Hematopoietic multipotent progenitor cell treated with erythropoietin and hydrocortisone succinate and interleukin-3 and kit ligand, for 15 days (in vitro differentiated cells): ENCODE measurements at regions not wholly inside any gene's neighbourhood (a gene's known extent, or its start where the extent isn't known, plus 50 kb on each side); places are given as distances from the start of the nearest gene placed in this dataset.
"Not testable (repeated sequence)": the region's sequence is repeated elsewhere in the genome, so short reads cannot be mapped to it uniquely, and the experiment has no call there.

ENCODE experiments used
- DNase-seq: peaks from one replicate; pipeline ENCODE4 v3.0.0-alpha.2; 2015; ENCODE audit warnings: low spot score

DNA sequence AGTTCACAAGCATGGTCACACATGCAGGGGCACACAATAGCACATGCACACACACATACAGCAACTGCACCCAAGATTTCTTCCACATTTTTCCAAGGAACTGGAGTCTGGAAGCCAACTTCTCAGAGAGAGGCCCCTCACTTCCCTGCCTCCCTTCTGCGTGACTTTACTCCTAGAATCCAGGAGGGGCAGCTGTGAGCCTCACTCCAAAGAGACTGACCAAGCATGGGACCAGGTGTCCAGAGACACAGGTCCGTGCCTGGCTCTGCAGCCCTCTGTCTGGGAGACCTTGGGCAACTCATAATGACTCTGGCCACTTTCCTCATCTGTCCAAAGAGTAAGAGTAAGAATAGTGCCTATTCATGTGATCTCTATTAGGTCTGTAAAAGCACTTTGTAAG lies 104.7 kb upstream of the TMEM132E start:
- DNase-seq, result no peak

DNA sequence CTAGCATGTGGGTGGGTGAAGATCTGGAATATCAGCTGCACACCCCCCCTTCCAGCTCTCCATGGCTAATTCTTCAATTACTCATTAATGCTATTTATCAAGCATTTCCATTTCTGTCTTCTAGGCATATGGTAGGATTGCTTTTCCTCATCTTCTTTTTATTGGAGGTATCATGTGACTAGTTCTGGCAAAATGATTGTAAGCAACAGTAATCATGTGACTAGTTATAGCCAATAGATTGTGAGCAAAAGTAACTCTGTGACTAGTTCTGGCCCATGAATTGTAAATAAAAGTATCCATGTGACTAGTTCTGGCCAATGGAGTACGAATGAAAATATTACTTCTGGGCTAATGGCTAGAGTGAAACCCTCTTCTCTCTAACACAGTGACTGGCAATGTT lies 107.0 kb upstream of the TMEM132E start:
- DNase-seq, result no peak

DNA sequence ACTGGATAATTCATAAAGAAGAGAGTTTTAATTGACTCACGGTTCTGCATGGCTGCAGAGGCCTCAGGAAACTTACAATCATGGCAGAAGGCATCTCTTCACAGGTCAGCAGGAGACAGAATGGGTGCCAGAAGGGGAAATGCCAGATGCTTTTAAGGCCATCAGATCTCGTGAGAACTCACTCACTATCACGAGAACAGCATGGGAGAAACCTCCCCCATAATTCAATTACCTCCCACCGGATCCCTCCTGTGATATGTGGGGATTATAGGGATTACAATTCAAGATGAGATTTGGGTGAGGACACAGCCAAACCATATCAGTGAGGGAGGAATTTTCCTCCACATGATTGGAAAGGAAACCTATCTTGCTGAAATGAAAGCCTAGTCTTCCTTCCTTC lies 108.1 kb upstream of the TMEM132E start:
- not testable (repeated sequence) for DNase-seq

DNA sequence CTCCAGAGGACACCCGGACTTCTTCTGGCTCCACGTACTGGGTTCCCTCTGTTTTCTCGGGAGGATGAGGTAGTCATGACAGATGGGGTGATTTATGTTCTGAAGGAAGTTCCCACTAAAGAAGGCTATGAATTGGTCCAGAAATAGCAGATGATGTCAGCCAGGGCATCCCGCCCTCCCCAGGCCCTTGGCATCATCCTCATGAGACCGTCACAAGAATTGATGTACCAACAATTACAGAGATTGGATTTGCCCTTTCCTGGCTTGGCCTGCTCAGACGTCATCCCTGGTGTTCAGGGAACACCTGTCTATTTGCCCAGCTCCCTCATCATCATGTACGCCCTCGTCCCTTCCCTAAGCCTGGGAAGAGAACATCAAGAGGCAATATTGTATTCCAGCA lies 102.8 kb upstream of the CCL1 start:
- no peak for DNase-seq

DNA sequence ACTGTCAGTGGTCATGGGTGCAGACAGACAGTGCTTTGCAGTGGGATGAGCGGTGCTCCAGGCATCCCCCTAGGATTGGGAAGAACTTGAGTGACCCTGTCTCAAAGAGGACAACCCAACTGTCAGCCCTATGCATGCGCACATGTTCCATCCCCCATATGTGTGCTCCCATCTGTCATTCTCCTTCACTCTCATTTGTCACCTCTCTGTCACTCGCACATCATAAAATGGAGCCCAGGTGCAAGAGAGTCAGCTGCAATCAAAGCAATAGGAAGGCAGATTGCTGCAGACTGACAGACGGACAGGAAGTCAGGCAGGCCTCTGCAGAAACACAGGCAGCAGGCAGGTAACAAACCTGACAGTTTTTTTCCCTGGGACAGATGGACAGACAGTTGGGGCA lies 101.8 kb upstream of the CCL1 start:
- DNase-seq, result no peak

DNA sequence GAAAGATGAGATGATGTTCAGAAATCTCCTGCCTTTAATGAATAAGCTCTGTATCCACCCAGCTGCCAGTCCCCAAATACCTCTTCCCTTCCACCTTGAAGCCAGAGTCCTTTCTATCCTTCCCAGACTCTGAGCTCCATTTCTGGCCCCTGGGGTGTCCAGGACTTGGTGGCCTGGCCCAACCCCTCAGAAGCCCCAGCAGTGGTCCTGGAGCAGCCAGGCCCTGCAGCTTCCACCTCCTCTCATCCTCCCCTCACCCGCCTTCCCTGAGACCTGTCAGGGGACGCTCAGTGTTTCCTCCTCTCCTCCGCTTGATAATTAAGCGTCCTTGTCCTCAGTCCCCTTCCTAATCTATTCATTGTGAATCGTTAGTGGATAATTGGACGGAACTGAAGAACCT lies 95.2 kb upstream of the CCL1 start:
- DNase-seq, result no peak

DNA sequence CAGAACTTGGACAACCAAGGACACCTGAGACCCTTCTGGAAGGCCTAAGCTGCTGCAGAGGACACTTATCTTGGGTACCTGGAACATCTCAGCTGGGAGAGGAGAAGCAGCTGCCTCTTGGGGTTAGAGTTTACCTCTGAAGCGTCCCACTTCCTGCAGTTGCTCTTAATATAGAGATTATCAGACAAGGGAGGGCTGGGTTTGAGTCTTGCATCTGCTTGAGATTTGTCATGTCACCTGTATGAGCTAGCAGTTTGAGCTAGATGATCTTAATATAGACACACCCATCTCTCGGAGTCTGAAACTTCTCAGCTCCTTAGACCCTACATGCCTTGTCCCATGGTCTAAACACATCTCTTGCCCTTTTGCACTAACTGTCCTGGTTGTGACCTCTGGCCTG lies 93.1 kb upstream of the CCL1 start:
- no peak for DNase-seq

DNA sequence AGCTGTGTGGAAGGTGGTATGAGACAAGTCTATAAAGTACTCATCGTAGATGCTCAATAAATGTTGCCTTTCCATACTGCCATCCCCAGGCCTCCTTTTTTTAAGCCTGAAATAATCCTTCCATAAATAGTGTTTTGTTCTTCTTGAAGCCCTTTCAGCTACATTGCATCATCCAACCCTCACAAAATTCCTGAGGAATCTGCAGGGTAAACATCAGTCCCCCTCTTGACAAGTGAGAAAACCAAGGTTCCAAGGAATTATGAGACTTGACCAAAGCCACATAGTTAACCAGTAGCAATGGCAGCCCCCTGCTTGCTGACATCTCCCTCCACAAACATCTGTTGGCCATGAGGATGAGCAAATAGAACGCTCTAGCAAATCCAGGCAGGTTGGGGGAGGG lies 89.7 kb upstream of the CCL1 start:
- no peak for DNase-seq

DNA sequence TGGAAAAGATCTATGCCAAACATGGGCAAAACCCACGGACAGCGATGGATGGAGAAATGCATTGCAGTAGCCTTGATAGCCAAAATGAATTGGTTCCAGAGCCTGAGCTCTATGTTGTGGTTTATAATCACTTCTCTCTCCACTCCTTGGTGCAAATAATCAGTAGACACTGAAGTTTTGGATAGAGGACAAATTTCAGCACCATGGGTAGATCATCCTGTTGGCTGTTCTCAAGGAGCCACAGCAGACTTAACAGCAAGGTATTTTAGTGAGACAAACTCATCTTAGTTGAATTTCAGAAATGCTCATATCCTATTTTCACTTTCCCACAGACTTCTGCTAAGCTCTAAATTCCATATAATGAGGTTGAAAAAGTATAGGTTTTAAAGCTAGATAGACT lies 88.3 kb upstream of the CCL1 start:
- DNase-seq, result no peak

DNA sequence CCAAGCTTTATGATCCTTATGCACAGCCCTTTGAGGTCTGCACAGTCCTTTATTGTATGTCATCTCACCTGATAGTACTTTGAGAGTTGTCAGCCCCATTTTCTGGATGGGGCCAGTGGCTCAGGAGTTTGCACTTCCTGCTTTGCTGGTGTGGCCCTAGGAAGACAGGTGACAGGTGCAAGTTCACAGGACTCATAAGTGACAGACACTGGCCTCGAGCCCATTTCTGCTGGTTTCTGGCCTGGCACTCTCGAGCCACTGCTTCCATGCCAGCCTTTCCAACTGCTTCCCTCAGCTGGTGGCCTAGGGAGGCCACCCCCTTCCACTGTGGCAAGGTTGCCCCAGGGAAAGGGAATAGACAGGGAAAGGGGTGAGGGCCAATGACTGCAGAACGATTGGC lies 84.4 kb upstream of the CCL1 start:
- no peak for DNase-seq

DNA sequence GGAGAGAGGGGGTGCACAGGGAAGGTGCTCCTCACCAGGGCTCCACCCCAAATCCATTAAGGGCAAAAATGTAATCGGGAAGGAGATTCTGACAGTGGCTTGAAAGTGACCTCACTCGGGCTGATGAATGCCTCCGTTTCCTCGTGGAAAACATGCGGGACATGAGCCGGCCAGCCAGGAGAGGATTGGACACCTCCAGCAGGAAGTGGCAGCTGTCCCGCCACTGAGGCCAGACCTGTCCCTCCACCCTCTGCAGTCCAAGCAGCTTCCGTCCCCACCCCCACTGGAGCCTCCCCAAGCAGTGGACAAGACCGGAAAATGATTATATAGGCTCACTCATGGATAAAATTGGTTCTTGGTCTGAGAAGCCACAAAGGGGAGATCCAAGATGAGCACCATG lies 82.1 kb upstream of the CCL1 start:
- no peak for DNase-seq

DNA sequence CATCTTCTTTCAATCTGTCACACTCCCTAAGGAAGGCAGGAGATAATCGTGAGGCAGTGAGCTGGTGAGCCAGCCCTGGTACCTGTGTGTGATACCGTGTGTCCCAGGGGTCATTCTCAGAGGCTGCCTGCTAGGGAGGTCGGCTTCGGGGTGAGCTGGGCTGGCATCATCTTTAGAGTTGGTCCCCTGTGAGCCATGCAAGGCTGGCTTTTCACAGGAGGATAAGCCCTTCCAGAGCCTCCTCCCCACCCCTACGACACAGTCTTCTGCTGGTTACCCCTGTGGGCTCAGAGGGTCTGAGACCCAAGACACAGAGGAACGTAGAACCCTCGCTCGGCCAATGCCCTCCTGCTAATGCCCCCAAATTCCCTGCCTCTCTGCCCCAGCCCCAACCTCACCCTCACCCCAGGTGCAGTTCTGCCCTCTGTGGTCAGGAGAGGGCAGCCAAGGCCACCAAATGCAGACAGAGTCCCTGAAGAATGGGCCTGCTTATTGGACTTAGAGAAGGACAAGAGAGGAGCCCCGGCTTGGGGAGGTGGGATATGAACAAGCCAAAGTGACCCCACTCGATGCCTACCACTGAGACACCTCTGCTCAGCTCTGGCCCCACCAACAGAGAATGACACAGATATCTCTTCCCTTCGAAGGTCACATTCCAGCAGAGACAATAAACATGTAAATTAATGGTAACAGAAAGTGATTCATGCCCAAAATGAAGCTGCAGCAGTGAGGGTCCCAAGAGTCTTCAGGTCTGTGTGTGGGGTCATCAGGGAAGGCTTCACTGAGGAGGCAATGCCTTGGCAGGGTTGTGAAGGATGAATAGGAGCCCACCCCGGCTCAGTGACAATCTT lies 80.8 kb upstream of the CCL1 start:
- no peak for DNase-seq

DNA sequence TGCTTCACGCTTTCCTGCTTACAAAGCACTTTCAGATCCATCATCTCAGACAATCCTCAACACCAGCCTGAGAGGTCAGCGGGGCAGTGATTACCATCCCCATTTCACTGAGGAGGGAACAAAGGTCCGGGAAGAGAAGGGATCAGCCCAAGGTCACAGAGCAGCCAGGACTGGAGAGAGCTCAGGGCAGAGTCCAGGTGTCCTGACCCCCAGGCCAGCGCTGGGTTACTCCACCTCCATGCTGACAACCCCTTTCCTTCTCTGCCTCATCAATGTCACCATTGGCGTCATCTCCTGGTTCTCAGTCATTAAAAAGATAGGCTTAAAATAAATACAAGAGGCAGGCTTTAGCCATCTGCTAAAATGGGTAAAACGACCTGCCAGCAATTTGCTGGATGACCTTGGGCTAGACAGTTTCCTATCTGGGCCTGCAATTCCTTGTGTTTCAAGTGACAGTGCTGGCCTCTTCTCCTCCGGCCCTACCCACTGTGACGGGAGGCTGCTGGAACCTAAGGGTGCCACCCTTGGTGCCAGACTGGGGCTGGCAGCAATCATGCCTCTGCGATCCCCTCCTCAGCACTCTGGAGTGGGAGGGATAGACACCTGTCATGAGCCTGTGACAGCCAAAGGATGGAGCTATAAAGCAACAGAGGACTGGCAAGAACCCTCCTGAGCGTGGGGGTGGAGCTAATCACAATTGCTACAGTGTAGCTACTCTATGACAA lies 79.5 kb upstream of the CCL1 start:
- no peak for DNase-seq

DNA sequence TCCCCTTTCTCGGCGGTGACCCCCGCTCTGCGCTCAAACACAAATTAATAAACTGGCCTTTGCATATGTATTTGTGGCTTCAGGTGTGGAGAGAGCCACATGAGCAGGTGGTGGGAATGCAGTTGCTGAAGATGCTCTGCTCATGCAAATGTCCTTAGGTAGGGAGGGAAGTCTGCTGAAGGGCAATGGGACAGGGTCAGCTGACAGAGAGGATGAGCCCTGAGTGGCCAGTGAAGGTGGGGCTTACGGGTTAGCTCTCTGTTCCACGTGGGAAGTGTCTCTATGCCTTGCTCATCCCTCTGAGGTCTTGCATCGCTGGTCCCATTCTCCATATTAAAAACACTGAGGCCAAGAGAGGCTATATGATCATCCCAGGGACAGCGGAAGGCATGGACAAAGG lies 74.2 kb upstream of the CCL1 start:
- DNase-seq, result no peak

DNA sequence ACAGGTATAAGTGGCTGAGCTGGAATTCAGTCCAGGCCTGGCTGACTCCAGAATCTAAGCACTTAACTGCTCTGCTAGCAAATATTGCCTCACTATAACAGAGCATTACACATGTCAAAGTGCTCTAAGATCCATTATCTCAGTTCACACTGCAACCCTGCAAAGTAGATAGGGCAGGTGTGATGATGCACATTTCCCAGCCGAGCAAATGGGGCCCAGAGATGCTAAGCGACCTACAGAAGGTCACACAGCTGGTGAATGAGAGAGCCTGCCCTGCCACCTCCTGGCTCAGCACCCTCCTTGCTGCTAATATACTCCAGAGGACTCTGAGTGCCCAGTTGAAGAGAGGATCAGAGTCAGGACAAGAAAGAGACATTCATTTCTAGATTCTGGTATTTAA lies 73.6 kb upstream of the CCL1 start:
- no peak for DNase-seq

DNA sequence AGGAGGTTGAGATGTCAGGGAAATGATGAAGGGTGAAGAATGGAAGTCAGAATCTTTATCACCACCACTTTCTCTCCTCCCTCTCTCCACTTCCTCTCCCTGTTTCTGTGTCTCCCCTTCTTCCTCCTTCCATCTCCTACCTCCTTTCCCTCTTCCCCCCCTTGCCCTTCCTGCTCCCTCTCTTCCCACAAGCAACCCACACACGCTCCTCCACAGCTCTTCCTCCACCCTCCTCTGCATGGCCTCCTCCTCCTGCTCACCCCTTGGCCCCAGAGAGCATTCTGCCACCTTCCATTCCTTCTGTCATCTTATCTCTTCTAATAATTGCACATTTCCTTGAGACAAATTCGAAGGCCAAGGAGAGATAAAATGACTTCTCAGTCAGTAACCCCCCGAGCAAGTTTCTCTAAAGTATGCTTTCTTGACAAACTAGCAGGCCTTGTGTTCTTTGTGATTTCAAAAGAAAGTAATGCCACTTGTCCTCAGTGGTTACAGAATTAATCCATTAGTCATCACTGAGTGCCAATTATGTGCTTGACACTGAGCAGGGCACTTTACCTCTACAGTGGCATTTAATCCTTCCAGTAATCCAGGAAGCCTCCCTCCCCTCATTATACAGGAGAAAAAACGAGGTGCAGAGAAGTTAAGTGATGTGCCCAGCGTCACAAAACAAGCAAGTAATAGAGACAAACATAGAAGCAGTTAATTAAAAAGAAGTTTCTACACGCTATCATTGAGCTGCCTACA lies 72.3 kb upstream of the CCL1 start:
- DNase-seq, result no peak

DNA sequence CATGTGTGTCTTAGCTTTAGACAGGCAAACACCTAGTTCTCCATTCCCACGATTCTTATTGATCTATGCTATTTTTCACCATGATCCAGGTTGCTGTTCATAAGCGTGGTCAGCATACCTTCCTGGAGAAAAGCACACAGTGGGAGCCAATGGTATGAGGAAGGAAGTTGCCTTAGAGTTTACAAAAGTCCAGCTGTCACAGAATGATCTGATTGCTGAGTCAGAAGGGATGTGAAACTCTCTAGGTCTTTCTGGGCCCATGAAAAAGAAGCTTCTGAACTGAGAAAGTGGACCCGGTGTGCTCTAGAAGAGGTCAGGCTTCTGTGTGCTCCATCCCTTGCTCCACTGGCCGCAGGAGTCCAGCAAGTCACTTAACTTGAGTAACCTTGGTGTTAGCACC lies 71.0 kb upstream of the CCL1 start:
- DNase-seq, result no peak

DNA sequence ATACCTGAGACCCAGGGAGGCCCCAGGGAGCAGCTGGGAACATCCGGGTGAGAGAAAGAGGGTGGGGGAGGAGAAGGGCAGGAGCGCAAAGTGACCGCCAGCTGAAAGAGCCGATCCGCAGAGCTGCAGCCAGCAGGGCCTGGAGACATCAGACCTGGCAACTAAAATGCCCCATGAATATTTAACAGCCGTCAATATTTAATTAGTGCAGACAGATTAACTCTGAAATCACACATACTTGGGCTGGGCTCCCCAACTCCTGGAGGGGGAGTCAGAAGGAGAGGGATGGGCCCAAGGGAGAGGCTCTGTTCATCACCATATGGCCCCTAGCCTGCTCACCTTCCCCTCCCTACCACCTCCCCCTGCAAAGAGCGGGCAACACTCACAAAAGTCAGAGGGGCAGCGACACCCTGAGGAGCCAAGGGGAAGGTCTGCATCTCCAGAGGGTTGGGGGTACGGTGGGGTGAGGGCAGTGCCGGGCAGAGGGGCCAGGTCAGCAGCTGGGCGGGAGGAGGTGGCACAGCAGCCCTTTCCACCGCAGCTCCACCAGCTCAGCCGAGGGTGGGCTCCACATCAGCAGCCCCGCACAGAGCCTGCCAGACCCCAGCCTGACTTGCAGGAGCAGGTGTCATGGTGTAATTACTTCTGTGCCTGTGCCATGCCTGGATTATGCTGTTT lies 61.9 kb upstream of the CCL1 start:
- DNase-seq, result no peak

DNA sequence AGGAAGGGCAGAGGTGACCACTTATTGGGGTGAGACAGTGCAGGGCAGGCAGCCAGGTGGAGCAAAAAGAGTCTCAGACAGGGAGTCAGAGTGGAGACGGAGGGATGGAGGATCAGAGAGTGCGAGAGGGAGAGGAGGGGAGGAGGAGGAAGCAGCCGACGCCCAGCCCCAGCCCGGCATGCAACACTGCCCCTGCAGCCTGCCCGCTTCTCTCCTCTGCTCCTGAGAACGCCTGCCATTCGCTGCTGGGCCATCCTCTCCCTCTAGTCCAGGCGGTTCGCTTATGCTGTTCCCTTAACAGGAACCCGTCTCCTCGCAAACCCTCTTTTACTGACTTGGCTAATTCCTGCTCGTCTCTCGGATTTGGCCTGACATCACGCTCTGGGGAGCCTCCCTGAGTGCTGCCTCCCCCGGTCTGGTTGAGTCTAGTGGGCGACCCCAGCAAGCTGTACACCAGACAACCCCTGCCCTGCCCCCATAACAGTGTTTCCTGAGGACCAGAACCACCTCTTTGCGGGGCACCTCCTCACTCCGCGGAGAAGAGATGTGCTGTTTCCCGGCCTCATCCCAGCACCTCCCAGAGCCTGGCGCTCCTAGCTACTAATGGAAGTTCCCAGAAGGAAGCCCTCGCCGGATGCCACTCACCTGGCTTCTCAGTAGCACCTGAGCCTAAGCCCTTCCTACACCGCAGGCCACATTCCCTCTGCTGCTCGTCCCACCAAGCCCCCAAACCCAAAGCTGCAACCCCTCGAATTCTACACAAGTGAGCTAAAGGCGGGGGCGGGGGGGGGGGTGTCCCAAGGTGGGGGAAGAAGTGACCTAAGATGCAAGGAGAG lies 61.2 kb upstream of the CCL1 start:
- no peak for DNase-seq

DNA sequence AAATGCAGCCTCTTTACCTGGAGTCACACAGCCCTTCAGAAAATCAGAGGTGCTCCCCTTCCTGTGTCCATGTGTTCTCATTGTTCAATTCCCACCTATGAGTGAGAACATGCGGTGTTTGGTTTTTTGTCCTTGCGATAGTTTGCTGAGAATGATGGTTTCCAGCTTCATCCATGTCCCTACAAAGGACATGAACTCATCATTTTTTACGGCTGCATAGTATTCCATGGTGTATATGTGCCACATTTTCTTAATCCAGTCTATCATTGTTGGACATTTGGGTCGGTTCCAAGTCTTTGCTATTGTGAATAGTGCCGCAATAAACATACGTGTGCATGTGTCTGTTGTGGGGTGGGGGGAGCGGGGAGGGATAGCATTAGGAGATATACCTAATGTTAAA lies 60.3 kb upstream of the CCL1 start:
- DNase-seq, result not testable (repeated sequence)

DNA sequence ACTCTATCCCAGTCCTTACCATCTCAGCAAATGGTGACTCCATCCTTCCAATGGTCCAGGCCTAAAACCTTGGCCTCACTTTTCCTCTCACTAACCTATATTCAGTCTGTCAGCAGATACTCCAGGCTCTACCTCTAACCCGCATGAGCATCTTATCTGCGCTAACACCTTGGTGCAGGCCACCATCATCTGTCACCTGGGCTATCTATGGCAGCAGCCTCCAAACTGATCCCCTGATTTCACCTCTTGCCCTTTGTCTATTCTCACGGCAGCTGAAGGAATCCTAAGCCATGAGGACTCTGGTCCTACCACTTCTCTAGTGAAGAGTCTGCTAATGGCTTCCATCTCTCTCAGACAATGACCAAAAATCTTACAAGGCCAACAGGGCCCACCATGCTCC lies 57.9 kb upstream of the CCL1 start:
- DNase-seq, result no peak
